ENCODE measurements at regions not wholly inside any gene's neighbourhood (a gene's known extent, or its start where the extent isn't known, plus 50 kb on each side); places are given as distances from the start of the nearest gene placed in this dataset.

DNA sequence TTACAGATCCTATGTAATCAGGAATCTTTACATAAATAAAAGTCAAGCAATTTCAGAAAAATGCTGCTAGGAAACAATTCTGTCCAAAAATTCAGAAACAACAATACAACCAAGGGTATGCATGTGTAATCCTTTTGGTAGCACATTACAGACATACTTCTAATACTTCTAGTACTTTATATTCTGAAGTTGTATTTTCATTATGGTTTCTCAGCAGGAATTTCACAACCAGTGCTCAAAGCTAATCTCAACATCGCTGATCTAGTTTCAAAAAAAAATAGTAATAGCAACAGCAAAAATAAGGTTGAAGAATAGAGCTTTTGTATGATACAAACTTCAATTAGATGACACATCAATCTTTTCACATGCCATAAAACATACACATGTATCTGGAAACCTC is 545.2 kb downstream of the LTN1 start:
- H3K27ac ChIP-seq, result no peak overlapping the region
- no peak for TF ChIP-seq EP300 (IDR thresholded peaks at IDR 0.05)
- no peak overlapping the region for H3K4me3 ChIP-seq
- H3K27me3 ChIP-seq, result no peaks in the 10 kb centered on the region
- H3K4me1 ChIP-seq, result no peaks in the 10 kb centered on the region
- DNase-seq (ENCODE audit: low spot score in 2 of 2), result no peak
- no peaks in the 10 kb centered on the region for H3K36me3 ChIP-seq
- H3K9me3 ChIP-seq, result no peaks in the 10 kb centered on the region
- WGBS, result 80% methylated on average over 1 of the region's 1 CpG

DNA sequence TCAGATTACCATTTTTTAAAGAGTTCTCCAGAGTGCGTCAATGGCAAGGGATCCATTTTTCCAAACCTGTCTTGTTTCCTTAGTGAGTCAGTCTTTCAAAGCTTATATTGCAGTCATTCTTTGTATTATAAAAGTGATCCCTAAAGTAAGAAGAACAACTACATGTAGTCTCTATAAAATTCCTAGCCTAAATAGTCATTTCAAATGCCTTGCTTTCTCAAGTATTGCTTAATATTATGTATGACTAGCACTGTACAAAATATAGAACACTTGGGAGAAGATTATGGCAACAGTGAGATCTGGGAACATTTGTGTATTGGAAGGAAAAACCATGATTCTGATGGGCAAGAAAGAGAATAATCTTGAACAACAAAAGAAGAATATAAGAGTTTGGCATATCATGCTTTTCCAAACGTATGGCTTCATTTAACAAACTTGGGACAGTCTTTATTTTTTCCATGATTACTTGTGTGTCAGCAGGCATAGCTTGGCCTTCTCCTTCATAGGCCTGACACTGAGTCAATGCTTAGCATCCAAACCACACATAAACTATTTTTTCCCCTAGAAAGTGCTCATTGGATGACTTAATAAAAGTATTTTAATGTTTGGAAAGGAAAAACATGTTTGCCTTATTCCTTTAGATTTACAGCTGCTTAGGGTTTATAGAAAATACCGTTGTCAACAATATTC is 547.4 kb downstream of the LTN1 start:
- no peak overlapping the region for H3K27ac ChIP-seq
- H3K9me3 ChIP-seq, result no peaks in the 10 kb centered on the region
- no peaks in the 10 kb centered on the region for H3K27me3 ChIP-seq
- 88% methylated on average over 3 of the region's 3 CpGs for WGBS
- no peaks in the 10 kb centered on the region for H3K36me3 ChIP-seq
- no peak for DNase-seq (ENCODE audit: low spot score in 2 of 2)
- no peak for TF ChIP-seq POLR2A (IDR thresholded peaks at IDR 0.05)
- no peak for TF ChIP-seq EP300 (IDR thresholded peaks at IDR 0.05)
- TF ChIP-seq, protein P1, sequence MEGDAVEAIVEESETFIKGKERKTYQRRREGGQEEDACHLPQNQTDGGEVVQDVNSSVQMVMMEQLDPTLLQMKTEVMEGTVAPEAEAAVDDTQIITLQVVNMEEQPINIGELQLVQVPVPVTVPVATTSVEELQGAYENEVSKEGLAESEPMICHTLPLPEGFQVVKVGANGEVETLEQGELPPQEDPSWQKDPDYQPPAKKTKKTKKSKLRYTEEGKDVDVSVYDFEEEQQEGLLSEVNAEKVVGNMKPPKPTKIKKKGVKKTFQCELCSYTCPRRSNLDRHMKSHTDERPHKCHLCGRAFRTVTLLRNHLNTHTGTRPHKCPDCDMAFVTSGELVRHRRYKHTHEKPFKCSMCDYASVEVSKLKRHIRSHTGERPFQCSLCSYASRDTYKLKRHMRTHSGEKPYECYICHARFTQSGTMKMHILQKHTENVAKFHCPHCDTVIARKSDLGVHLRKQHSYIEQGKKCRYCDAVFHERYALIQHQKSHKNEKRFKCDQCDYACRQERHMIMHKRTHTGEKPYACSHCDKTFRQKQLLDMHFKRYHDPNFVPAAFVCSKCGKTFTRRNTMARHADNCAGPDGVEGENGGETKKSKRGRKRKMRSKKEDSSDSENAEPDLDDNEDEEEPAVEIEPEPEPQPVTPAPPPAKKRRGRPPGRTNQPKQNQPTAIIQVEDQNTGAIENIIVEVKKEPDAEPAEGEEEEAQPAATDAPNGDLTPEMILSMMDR (IDR thresholded peaks at IDR 0.05), result no peak
- TF ChIP-seq POLR2AphosphoS5 (IDR thresholded peaks at IDR 0.05), result no peak
- no peaks in the 10 kb centered on the region for H3K4me1 ChIP-seq
- H3K4me3 ChIP-seq, result no peak overlapping the region

GRCh38 chr21:28444557-28444956 is 548.1 kb downstream of the LTN1 start:
- no peaks in the 10 kb centered on the region for H3K27me3 ChIP-seq
- H3K36me3 ChIP-seq, result no peaks in the 10 kb centered on the region
- H3K4me3 ChIP-seq, result no peak overlapping the region
- no peaks in the 10 kb centered on the region for H3K9me3 ChIP-seq
- peak in 1 of 3 donors; percentile 17 for TF ChIP-seq POLR2AphosphoS5 (IDR thresholded peaks at IDR 0.05)
- TF ChIP-seq POLR2A (IDR thresholded peaks at IDR 0.05), result no peak
- no peaks in the 10 kb centered on the region for H3K4me1 ChIP-seq
- peak overlapping the region; percentile 23 for H3K27ac ChIP-seq
- DNase-seq (ENCODE audit: low spot score in 2 of 2), result no peak

DNA sequence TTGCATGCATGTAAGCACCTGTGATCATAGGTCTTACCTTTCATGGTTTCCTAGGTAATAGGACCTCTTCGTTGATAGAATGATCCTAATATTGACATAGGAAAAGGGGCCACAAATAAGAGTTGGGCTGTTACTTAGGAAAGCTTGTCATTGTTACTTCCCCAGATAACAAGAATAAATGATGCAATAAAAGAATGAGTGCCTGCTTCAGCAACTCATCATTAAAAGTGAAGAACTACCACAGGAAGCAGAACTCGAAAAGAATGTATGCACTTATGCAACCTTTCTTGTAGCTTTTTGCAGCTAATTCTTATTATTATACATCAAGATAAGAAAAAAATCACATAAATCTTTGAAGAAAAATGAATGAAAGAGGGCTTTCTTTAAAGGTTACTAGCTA is 548.6 kb downstream of the LTN1 start:
- peak overlapping the region; percentile 23 for H3K27ac ChIP-seq
- H3K27me3 ChIP-seq, result no peaks in the 10 kb centered on the region
- no peak overlapping the region for H3K4me3 ChIP-seq
- 76% methylated on average over 2 of the region's 2 CpGs for WGBS
- no peaks in the 10 kb centered on the region for H3K4me1 ChIP-seq
- DNase-seq (ENCODE audit: low spot score in 2 of 2), result no peak
- TF ChIP-seq POLR2AphosphoS5 (IDR thresholded peaks at IDR 0.05) (no peak), POLR2A (IDR thresholded peaks at IDR 0.05) (no peak), EP300 (IDR thresholded peaks at IDR 0.05) (no peak)
- TF ChIP-seq, protein P1 (IDR thresholded peaks at IDR 0.05), result no peak
- no peaks in the 10 kb centered on the region for H3K36me3 ChIP-seq
- H3K9me3 ChIP-seq, result no peaks in the 10 kb centered on the region

DNA sequence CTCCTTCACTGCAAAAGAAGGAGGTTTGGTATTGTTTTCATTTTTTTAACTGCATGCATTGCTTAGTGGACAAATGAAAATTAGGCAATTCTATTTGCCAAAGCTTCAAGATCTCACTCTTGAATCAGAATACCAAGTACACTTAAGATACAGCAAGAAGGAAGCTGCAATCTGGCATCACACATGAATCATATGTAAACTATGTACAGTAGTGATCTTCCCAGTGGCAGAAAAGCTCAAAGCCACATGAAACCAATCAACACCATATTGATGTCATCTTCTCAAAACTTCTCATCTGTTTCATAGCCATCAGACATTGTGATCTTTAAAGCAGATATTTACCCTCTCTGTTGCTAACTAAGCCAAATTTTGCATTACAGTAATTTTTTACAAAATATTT is 550.1 kb downstream of the LTN1 start:
- TF ChIP-seq POLR2AphosphoS5 (IDR thresholded peaks at IDR 0.05), result no peak
- no peak for TF ChIP-seq EP300 (IDR thresholded peaks at IDR 0.05)
- TF ChIP-seq POLR2A (IDR thresholded peaks at IDR 0.05), result no peak
- TF ChIP-seq, protein P1 (IDR thresholded peaks at IDR 0.05), result no peak
- Histone ChIP-seq H3K4me1 (peaks cover 3% of the 10 kb centered on the region), H3K27ac (no peak overlapping the region), H3K36me3 (no peaks in the 10 kb centered on the region), H3K4me3 (no peak overlapping the region), H3K9me3 (no peaks in the 10 kb centered on the region), H3K27me3 (no peaks in the 10 kb centered on the region)
- no peak for DNase-seq (ENCODE audit: low spot score in 2 of 2)

DNA sequence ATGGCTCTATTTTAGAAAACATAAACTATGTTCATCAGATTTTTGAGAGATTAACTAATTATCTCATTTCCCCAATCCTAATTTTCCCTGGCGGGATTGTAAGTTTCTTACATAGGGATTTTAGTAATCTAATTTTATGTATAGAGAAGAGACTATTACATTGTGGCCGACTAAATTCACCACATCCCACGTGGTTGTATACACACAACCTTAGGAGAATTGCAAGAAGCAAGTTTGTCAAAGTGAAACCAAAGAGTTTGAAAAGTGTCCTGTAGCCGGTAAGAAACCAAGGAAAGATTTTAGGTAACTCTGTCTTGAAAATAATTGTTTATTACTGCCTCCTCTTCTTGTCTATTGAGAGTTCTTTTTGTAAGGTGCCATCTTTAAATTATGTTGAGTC is 550.6 kb downstream of the LTN1 start:
- H3K4me1 ChIP-seq, result peaks cover 3% of the 10 kb centered on the region
- 78% methylated on average over 4 of the region's 4 CpGs for WGBS
- H3K4me3 ChIP-seq, result no peak overlapping the region
- TF ChIP-seq, protein P1 (IDR thresholded peaks at IDR 0.05), result no peak
- TF ChIP-seq POLR2A (IDR thresholded peaks at IDR 0.05) (no peak), EP300 (IDR thresholded peaks at IDR 0.05) (no peak), POLR2AphosphoS5 (IDR thresholded peaks at IDR 0.05) (no peak)
- no peak overlapping the region for H3K27ac ChIP-seq
- DNase-seq (ENCODE audit: low spot score in 2 of 2), result no peak
- H3K9me3 ChIP-seq, result no peaks in the 10 kb centered on the region
- no peaks in the 10 kb centered on the region for H3K27me3 ChIP-seq
- no peaks in the 10 kb centered on the region for H3K36me3 ChIP-seq

Data from suprapubic skin (tissue), 4 donors.